Esophagus muscularis mucosa (tissue), 4 donors: ENCODE measurements at regions not wholly inside any gene's neighbourhood (a gene's known extent, or its start where the extent isn't known, plus 50 kb on each side); places are given as distances from the start of the nearest gene placed in this dataset.

Experiments
- EP300 ChIP-seq: sonication (generic); formaldehyde crosslinking; IDR thresholded peaks from one replicate; pipeline ENCODE4 v1.6.1; 2017; ENCODE audit warnings: antibody characterized with exemption
- POLR2A ChIP-seq: fragments of 450-650 bp; IDR thresholded peaks from one replicate; pipeline ENCODE4 v1.6.1; 2017; ENCODE audit warnings: antibody characterized with exemption, moderate library complexity, mild to moderate bottlenecking, low read depth
- POLR2AphosphoS5 ChIP-seq, 2 donors: sonication (generic); formaldehyde crosslinking; IDR thresholded peaks; one replicate each; pipeline ENCODE4 v1.6.1; 2017; ENCODE audit warnings: antibody characterized with exemption in 2 of 2
- TF ChIP-seq, protein P1 (sequence below), 3 experiments: fragments of 200-600 bp in 2 of 3; fragments of 450-650 bp in 1 of 3; sonication (generic) in 2 of 3; IDR thresholded peaks; one replicate each; pipeline ENCODE4 v1.5.1; 2017 to 2019; ENCODE audit warnings: antibody characterized with exemption in 3 of 3, mild to moderate bottlenecking in 2 of 3, moderate library complexity in 1 of 3

DNA sequence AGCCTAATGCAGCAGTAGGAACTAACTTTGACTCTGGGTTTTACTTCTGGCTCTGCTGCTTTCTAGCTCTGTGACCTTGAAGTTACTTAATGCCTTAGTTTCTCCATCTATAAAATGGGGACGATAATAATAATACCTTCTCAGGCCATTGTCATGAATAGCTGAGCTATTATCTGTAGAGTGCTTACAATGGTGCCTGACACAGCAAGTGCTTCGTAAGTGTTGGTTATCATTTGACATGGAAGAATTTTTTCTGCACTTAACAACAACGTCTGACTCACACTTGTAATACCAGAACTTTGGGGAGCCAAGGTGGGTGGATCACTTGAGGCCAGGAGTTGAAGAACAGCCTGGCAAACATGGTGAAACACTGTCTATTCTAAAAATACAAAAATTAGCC, 140.5 kb downstream of the ARL4A start:
- no peak for TF ChIP-seq POLR2A
- TF ChIP-seq, protein P1, sequence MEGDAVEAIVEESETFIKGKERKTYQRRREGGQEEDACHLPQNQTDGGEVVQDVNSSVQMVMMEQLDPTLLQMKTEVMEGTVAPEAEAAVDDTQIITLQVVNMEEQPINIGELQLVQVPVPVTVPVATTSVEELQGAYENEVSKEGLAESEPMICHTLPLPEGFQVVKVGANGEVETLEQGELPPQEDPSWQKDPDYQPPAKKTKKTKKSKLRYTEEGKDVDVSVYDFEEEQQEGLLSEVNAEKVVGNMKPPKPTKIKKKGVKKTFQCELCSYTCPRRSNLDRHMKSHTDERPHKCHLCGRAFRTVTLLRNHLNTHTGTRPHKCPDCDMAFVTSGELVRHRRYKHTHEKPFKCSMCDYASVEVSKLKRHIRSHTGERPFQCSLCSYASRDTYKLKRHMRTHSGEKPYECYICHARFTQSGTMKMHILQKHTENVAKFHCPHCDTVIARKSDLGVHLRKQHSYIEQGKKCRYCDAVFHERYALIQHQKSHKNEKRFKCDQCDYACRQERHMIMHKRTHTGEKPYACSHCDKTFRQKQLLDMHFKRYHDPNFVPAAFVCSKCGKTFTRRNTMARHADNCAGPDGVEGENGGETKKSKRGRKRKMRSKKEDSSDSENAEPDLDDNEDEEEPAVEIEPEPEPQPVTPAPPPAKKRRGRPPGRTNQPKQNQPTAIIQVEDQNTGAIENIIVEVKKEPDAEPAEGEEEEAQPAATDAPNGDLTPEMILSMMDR (IDR thresholded peaks at IDR 0.05) = no peak
- no peak for TF ChIP-seq POLR2AphosphoS5 (IDR thresholded peaks at IDR 0.05)
- TF ChIP-seq EP300 = no peak
